Rectal smooth muscle tissue (tissue), 1 donor: ENCODE measurements at regions not wholly inside any gene's neighbourhood (a gene's known extent, or its start where the extent isn't known, plus 50 kb on each side); places are given as distances from the start of the nearest gene placed in this dataset.

Experiments used
- H3K27ac ChIP-seq: one replicate; pipeline ENCODE4 v1.7.0; 2013; ENCODE audit warnings: low read depth, low read length, inconsistent platforms
- H3K27me3 ChIP-seq: one replicate; pipeline ENCODE4 v1.7.0; 2013; ENCODE audit warnings: low read length; ENCODE audit not compliant: control insufficient read depth, insufficient read depth
- H3K36me3 ChIP-seq: one replicate; pipeline ENCODE4 v1.7.0; 2013; ENCODE audit warnings: low read length; ENCODE audit not compliant: control insufficient read depth, insufficient read depth
- H3K4me1 ChIP-seq: one replicate; pipeline ENCODE4 v1.7.0; 2013; ENCODE audit warnings: low read length; ENCODE audit not compliant: control insufficient read depth, insufficient read depth
- H3K4me3 ChIP-seq: one replicate; pipeline ENCODE4 v1.7.0; 2013; ENCODE audit warnings: low read length
- H3K9ac ChIP-seq: one replicate; pipeline ENCODE4 v1.7.0; 2013; ENCODE audit warnings: low read length

GRCh38 chr3:43914269-43914668 is 223.5 kb downstream of the ABHD5 start:
- H3K36me3 ChIP-seq, result no peaks in the 10 kb centered on the region
- no peaks in the 10 kb centered on the region for H3K4me1 ChIP-seq
- H3K27me3 ChIP-seq, result no peaks in the 10 kb centered on the region

DNA sequence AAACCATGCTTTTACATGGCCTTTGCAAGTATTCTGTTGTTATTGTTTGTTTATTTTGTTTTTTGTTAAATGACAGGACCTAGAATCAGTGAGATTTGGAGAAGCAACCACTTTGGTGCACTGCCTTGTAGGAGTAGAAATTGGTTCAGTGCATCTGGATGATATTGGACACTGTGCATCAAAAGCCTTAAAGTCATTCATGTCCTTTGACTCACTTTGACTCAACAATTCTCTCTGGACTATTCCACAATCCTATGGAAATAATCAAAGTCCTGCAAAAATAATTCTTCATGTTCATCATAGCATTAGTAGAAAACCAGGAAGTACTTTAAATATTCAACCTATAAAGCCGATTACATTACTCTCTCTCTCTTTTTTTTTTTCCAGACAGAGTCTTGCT is 224.8 kb downstream of the ABHD5 start:
- Histone ChIP-seq H3K4me3 (no peak overlapping the region), H3K27ac (no peak overlapping the region), H3K4me1 (no peaks in the 10 kb centered on the region), H3K9ac (no peak overlapping the region), H3K27me3 (no peaks in the 10 kb centered on the region), H3K36me3 (no peaks in the 10 kb centered on the region)

More at GRCh38 chr3:43914269-43914668, 223.5 kb downstream of the ABHD5 start:
- Histone ChIP-seq H3K9ac (no peak overlapping the region), H3K27ac (no peak overlapping the region), H3K4me3 (no peak overlapping the region)

DNA sequence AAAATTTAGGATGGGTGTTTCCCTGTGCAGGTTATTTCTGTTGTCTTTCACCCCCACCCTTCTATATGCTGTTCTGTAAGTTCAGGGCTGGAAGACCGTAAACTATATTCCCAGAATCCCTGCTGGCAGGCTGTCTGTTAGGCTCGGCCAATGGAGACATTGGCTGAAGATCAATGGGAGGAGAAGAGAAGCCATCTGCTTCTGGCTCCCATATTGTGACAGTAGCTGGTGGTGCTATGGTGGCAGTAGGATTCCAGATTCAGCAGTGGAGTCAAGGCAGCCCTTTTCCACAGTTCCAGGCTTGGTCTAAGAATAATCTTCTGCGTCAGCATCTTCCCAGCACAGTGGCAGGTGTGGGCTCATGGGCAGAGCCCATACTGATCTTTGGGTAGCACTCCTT is 226.6 kb downstream of the ABHD5 start:
- no peaks in the 10 kb centered on the region for H3K27me3 ChIP-seq
- no peaks in the 10 kb centered on the region for H3K4me1 ChIP-seq
- no peak overlapping the region for H3K27ac ChIP-seq
- no peak overlapping the region for H3K9ac ChIP-seq
- no peak overlapping the region for H3K4me3 ChIP-seq
- no peaks in the 10 kb centered on the region for H3K36me3 ChIP-seq

- no peaks in the 10 kb centered on the region for H3K36me3 ChIP-seq
- H3K27me3 ChIP-seq, result no peaks in the 10 kb centered on the region
- H3K9ac ChIP-seq, result no peak overlapping the region
- H3K27ac ChIP-seq, result no peak overlapping the region
- H3K4me1 ChIP-seq, result no peaks in the 10 kb centered on the region
- H3K4me3 ChIP-seq, result no peak overlapping the region
Measured at GRCh38 chr3:43919029-43919428, 228.3 kb downstream of the ABHD5 start.

DNA sequence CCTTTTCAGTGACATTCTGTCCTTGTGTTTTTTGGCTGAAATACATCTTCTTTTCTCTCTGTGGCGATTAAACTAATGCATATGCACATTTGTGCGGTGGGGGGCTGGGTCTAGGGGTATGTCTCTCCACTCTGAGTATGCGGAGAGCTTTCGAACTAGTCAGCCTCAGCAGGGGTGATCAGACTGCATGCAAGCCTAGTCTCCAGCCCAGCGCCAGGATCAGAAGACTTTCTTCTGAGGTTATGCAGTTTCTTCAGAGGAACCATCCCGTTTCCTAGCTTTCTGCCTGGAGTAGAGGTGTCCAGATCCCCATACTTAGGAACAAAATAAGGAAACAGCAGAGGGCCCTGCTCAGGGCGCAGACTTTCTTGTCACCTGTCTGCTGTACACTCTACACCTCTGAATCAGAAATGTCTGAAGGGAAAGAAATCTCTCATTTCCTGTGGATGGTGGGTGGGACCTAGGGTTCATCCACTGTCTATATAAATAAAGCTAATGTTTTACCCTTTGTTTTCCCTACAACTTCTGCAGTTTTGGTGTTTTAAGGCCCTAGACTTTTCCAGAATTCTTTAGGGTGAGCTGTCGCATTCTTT is 230.4 kb downstream of the ABHD5 start:
- Histone ChIP-seq H3K4me3 (no peak overlapping the region), H3K9ac (no peak overlapping the region), H3K27me3 (no peaks in the 10 kb centered on the region), H3K27ac (no peak overlapping the region), H3K4me1 (no peaks in the 10 kb centered on the region), H3K36me3 (no peaks in the 10 kb centered on the region)

DNA sequence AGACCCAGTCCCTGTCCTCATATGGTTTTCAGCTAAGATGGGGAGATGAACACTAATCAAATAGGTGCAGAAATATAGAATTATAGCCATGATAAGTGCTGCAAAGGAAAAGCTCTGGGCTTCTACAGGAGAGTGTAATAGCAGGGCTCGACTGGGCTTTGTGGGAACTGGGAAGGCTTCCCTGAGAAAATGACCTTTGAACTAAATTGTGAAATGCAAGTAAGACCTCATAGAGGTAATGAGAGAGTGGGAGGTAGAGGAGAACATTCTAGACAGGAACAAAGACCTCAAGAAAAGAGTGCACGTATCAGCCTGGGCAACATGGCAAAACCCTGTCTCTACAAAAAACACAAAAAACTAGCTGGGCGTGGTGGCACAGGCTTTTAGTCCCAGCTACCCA is 231.6 kb downstream of the ABHD5 start:
- H3K9ac ChIP-seq, result no peak overlapping the region
- no peak overlapping the region for H3K27ac ChIP-seq
- no peaks in the 10 kb centered on the region for H3K36me3 ChIP-seq
- no peak overlapping the region for H3K4me3 ChIP-seq
- H3K27me3 ChIP-seq, result no peaks in the 10 kb centered on the region
- H3K4me1 ChIP-seq, result no peaks in the 10 kb centered on the region

- Histone ChIP-seq H3K36me3 (no peaks in the 10 kb centered on the region), H3K4me3 (no peak overlapping the region), H3K9ac (no peak overlapping the region), H3K4me1 (no peaks in the 10 kb centered on the region), H3K27me3 (no peaks in the 10 kb centered on the region), H3K27ac (no peak overlapping the region)
Measured at GRCh38 chr3:43923104-43923882, 232.6 kb downstream of the ABHD5 start.

DNA sequence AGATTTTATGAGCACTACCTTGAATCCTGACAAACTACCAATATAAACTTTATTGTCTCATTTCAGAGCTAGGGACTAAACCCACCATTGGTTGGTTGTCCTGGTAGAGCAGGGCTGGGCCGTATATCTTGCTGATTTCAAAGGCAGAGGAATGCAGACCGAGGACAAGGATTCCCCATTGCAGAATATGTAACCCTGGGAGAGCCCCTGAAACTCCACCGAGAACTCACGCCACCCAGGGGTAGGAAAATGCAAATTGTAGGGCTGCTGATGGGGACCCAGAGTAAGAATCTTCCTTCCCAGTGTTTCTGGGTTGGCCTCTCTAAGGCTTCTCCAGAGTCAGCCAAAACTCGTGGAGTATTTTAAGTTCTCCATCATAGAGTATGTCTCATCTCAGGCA is 235.3 kb downstream of the ABHD5 start:
- Histone ChIP-seq H3K27ac (no peak overlapping the region), H3K36me3 (no peaks in the 10 kb centered on the region), H3K27me3 (no peaks in the 10 kb centered on the region), H3K9ac (no peak overlapping the region), H3K4me3 (no peak overlapping the region), H3K4me1 (no peaks in the 10 kb centered on the region)

GRCh38 chr3:43932921-43933320 is 242.2 kb downstream of the ABHD5 start:
- H3K4me1 ChIP-seq, result no peaks in the 10 kb centered on the region
- H3K36me3 ChIP-seq, result no peaks in the 10 kb centered on the region
- H3K4me3 ChIP-seq, result no peak overlapping the region
- H3K27me3 ChIP-seq, result no peaks in the 10 kb centered on the region
- H3K9ac ChIP-seq, result no peak overlapping the region
- no peak overlapping the region for H3K27ac ChIP-seq

DNA sequence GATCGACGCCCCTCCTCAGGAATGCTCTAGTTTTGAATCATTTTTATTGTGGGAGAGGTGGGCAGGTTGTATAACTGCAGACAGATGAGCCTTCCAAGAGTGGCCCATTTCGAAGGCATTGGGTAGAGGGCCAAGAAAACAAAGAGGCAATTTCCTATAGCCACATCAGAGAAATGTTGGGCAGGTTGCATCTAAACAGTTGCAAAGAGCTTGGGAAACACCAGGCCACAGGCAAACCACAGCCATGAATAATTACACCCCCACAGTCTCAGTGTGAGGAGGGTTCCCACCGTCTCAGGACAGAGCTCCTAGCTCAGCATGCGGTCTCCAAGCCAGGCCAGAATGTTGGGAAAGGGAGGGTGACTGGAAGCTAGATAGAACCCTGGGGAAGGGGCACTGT is 257.3 kb downstream of the ABHD5 start:
- H3K27me3 ChIP-seq, result no peaks in the 10 kb centered on the region
- H3K36me3 ChIP-seq, result no peaks in the 10 kb centered on the region
- no peak overlapping the region for H3K4me3 ChIP-seq
- no peak overlapping the region for H3K27ac ChIP-seq
- no peak overlapping the region for H3K9ac ChIP-seq
- no peaks in the 10 kb centered on the region for H3K4me1 ChIP-seq

DNA sequence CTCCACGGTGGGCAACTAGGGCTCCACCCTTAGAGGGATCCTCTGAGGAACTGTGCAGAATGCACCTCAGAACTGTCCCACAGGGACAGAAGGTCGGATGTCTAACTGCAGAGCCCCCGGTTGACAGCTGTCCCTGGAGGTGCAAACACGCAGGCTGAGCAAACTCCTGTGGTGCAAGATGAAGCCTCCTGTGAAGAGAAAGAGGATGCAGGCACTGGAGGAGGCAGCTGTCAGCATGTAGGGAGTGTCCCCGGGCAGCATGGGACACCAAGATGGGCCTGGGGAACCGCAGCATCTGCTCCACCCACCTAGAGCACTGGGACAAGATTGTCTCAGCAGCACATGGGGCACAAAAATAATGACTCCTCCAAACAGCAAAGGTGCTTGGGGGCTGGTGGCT is 258.9 kb downstream of the ABHD5 start:
- Histone ChIP-seq H3K36me3 (no peaks in the 10 kb centered on the region), H3K4me3 (no peak overlapping the region), H3K9ac (no peak overlapping the region), H3K27ac (no peak overlapping the region), H3K4me1 (no peaks in the 10 kb centered on the region), H3K27me3 (no peaks in the 10 kb centered on the region)

DNA sequence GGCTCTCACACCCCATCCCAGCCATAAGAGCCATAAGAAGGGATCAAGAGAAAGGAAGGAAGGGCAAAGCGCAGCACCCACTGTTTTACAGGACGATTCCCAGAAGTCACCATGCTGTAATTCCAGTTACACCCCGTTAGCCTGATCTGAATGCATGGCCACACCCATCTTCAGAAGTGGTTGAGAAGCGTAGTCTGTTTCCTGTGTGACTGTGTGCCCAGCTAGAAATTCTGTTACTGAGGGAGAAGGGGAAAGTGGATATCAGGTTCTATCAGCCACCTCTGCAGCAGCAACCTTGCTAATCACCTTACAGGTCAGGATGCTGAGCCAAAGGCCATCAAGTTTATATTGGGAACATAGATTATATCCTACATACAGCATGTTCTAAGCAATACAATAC is 260.0 kb downstream of the ABHD5 start:
- H3K27ac ChIP-seq, result no peak overlapping the region
- no peak overlapping the region for H3K9ac ChIP-seq
- H3K27me3 ChIP-seq, result no peaks in the 10 kb centered on the region
- no peaks in the 10 kb centered on the region for H3K36me3 ChIP-seq
- no peaks in the 10 kb centered on the region for H3K4me1 ChIP-seq
- H3K4me3 ChIP-seq, result no peak overlapping the region

GRCh38 chr3:43951813-43952212 is 261.1 kb downstream of the ABHD5 start:
- Histone ChIP-seq H3K4me1 (no peaks in the 10 kb centered on the region), H3K27me3 (no peaks in the 10 kb centered on the region), H3K4me3 (no peak overlapping the region), H3K27ac (no peak overlapping the region), H3K36me3 (no peaks in the 10 kb centered on the region), H3K9ac (no peak overlapping the region)
